Occipital lobe (tissue), 1 donor: ENCODE measurements at regions not wholly inside any gene's neighbourhood (a gene's known extent, or its start where the extent isn't known, plus 50 kb on each side); places are given as distances from the start of the nearest gene placed in this dataset.
"Not testable (repeated sequence)": the region's sequence is repeated elsewhere in the genome, so short reads cannot be mapped to it uniquely, and the experiment has no call there.

Experiments
- DNase-seq: peaks from one replicate; lab custom pipeline; 2025; lab: John Stamatoyannopoulos, UW

GRCh38 chr6:37580176-37580955 is 80.7 kb upstream of the CCDC167 start:
- DNase-seq = no peak

DNA sequence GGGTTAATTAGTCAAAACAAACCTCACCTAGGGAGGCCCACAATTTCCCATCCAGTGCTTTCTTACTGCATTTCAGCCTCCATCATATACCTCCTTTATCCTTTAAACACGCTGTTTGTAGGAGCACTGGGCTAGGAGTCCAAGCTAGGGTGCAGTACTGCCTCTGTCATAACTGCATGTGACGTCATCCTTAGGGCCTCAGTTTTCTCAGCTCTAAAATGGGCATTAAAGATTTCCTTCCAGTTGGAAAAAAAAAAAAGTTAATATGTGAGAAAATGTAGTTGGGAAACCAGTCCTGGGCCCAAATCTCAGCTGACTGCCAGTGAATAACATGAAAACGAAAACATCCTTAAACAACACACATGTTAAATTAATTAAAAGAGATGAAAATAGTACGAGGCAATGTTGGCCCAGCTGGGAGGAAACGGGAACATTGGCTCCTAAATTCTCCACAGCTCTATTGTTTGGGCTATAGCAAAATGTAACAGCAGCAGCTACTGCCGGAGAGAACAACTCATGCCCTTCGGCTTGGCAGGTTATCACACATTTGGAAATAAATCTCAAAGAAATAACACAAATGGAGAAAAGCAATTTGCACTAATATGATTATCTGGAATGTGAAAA is 79.9 kb upstream of the CCDC167 start:
- DNase-seq = no peak

DNA sequence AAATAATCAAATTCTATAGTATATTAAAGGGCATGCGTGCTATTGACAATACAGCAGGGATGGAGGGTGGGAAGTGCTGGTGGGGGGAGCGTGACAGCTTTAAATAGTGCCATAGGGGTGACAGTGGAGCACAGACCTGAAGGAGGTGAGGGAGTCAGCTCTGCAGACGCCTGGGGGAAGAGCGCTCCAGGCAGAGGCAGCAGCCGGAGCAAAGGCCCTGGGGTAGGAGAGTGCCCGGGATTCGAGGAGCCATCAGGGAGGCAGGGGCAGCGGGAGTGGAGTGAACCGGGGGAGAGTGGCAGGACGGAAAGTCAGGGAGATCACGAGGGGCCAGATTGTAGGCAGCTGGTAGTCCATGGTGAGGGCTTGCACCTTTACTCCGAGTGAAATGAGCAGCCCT is 78.4 kb upstream of the CCDC167 start:
- no peak for DNase-seq

DNA sequence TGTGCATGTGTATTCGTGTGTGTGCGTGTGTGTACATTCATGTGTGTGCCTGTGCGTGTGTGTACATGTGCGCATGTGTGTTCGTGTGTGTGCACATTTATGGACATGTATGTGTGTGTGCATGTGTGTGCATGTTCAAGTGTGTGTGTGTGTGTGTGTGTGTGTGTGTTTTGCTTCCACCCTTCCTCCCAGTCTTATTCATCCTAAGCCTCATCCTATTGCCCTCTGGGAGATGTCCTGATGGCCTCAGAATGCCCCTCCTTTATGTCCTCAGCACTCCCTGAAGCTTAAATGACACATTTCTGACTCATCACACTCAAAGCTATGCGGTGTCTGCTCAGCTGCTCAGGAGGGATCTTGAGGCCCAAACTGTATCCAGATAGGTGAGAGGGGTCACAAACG is 76.6 kb upstream of the CCDC167 start:
- DNase-seq = no peak

DNA sequence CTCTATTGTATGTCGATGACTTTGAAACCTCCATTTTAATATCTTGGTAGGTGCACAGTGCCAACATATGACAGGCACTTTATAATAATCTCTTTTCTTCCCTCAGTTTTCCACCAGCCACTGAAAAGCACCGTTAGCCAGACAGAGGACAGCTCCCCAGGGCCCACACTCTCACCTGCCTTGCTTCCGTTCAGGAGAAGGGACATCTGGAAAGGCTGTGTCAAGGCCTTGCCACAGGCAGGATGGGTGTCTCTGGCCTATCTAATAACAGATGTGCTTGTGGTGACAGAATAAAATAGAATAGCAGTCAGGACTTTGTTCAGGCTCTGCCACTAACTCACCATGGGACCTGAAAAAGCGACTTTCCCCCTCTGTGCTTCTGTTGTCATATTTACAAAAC is 75.5 kb upstream of the CCDC167 start:
- DNase-seq = no peak

DNA sequence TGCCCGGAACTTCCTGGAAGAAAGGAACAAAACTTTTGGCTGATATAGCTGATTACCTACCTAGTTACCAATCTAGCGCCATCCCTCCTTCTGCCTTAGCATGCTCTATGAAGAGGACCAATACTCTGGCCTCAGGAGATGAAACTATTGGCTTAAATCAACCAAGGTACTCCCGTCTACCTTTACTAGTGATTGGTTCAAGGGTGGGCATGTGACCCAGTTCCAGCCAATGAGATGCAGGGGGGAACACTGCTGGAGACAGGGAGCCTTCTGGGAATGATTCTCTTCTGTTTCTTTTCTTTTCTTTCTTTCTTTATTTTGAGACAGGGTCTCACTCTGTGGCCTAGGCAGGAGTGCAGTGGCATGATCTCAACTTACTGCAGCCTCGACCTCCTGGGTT is 72.6 kb upstream of the CCDC167 start:
- no peak for DNase-seq

DNA sequence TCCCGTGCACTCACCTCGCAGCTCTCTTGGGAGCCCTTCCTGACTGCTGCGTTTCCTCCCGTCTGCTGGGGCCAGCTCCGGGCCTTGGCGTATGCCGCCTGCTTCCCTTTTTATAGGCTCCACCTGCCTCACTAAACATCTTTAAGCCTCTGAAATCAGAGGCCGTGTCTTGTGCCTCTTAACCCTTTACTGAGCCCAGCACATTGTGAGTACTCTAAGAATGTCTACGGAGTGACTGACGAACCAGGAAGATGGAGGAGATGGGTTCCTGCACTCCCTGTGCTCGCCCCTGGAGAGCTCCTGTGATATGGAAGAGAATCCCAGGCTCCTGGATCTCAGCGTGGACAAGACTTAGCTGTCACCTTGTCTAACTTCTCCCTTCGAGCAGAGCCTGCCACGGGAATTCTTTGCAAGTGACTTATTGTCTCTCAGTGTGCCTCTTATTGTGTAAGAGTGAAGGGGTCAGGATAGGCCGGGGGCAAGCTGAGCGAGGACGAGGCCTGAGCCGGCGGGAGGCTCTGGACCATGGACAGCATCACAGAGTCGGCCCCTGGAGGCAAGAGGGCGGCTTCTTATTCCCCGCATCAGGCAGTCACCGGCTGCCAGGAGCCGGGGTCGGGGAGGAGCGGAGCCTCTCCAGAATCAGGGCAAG is 70.9 kb upstream of the CCDC167 start:
- DNase-seq = no peak

DNA sequence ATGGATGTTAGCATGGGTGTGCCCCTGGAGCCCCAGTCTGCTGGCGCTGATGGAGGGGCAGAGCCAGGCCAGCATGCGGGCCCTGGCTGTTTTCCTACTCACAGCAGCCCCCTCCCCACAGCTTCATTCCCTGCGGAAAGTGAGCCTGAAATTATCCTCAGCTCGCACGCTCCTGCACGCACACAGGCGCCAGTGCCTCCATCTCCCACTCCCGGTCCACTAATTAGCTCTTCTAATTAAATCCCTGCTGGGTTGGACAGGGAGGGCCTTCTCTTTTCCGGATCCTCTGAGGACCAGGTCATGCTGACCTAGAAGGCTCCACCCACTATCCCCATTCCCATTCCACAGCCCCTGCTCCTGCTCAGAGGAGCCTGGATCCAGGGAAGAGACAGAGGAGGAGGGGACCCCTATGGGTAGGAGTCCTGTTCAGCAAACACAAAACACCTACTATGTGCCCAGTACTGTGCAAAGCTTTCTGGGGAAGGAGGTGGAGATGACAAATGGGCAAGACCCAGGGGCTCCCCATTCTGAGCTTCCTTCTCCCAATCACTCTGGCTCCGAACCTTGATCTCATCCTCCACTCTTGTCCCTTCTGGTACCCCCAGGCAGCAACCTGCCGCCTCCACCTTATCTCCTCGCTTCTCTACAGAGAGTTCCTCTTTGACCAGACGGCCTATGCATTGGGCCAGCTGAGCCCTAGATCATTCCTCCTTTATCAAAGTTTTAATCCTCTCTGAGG is 70.2 kb upstream of the CCDC167 start:
- no peak for DNase-seq

- DNase-seq = no peak
Observed at GRCh38 chr6:37569317-37569716, 69.6 kb upstream of the CCDC167 start.

DNA sequence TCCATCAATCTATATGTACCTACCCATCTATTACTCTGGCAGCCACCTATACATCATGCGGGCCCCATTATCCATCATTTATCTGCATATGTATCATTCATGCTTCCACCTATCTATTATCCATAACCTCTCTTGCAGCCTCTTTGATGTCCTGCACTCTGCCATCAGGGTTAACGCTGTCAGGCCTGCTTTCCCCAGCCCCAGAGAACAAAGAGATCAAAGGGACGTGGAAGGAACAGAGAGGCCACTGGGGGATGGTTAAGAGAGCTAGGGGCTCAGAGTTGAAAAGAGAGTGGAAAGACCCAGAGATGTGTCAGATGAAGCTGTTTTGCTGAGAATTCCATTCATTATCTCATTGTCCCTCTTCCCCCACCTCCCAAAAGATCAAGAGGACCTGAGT is 67.3 kb upstream of the CCDC167 start:
- DNase-seq = no peak

DNA sequence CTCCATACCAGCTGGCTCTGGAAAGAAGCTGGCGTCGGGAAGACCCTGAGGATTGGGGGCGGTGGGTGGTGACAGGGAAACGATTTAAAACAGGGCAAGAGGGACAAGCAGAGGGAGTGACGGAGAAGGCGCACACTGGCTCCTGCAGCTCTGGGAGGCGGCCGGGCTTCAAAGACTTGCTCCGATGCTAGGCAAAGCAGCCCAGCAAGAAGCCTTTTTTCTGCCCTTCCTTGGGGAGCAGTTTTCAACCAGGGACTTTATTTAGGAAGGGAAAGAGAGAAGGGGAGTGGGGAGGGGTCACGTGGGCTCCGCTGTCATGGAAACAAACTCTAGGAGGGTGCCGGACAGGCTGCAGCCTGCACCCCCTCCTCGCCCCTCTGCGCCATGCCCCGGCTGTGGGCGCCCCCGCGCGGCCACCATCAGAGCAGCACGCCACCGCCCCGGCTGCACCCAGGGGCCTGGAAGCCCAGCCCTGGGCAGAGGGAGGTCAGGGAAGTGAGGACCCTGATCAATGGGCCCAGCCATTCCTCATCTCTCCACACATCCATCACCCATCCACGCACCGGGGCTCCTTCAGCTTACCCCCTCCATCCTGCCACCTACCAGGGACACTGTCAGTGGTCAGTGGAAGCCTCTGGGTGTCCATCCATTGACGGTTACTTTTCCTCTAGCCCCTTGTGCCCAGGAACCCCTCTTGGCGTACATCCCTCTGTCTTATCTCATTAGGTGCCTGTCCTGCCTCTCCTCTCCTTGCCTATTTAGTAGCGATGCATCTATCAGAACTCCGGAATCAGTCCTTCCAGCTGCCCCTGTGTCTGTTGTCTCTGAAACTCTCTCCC is 66.6 kb upstream of the CCDC167 start:
- DNase-seq = peak; percentile 28

DNA sequence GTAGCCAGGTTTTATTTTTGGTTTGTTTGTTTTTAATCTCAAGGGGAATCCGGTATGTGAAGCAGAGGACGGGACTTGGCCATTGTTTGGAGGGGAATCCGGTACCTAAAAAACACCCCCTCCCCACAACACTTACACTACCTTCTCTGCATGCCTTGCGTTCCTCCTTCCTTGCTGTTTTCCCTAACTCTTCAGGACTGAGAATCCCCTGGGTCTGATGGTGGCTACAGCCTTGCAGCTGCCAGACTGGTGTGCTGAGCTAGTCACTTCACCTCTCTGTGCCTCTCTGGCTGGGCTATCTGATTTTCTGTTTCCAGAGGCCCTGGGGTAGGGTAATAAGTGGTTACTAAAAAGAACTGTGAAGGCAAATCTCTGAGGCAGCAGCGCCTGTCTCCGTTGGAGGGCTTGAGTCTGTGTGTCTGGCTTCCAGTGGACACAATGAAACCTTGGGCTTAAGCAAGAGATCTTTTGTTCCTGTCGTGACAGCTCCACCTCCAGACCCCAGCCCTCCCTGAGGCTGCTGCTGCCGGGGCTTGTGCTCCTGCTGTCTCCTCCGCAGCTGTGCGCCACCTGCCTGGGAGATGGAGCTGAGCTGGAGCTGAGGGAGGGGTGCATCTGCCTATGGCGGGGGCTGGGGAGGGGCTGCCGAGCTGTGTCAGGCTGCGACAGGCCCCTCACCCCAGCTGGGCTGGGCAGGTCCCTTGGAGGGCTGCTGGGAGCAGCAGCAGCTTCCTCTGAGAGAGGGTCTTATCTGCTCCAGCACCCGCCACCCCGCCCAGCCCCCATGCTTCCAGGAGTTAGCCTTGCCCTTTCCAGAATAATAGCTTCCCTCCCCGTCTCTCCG is 65.8 kb upstream of the CCDC167 start:
- DNase-seq = no peak

- DNase-seq = not testable (repeated sequence)
Observed at GRCh38 chr6:37562926-37563288, 63.2 kb upstream of the CCDC167 start.

DNA sequence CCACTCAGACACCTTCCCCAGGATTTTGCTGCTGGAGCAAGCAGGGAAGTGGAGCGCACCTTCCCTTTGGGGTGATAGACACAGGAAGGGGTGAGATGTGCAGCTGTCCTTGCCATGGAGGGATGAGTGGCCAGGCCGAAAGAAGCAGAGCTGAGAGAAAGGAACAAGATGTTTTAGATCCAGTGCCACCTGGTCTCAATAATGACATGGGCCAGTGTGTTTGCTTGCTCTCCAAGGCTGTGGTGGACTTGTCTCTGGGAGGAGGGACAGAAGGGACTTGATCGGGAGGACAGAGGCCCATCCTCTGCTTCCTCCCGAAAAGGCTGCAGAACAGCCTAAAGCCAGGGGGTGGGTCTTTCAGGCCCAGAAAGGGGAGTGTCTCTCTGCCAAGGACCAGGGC is 61.7 kb upstream of the CCDC167 start:
- no peak for DNase-seq

- no peak for DNase-seq
Observed at GRCh38 chr6:37560737-37561103, 61.0 kb upstream of the CCDC167 start.

GRCh38 chr6:37559501-37559900 is 59.8 kb upstream of the CCDC167 start:
- no peak for DNase-seq

DNA sequence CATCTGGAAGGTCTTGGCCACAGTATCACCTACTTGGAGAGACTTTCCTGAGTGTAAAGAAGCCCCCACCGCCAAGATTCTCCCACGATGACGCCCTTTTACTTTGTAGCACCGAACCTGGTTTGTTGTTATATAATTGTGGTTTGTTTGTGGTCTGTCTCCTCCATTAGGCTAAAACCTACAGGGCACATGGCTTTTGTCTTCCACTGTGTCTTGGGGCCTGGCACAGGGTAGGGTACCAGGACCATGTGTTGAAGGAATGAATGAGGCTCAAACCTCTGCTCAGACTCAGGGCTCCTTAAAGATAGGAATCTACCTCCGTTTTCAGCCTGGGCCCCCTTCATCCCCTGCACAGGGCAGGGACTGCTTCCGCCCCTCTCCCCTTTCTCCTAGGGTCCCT is 59.4 kb upstream of the CCDC167 start:
- DNase-seq = no peak

- DNase-seq = no peak
Observed at GRCh38 chr6:37558646-37559045, 59.0 kb upstream of the CCDC167 start.

- DNase-seq = no peak
Observed at GRCh38 chr6:37558168-37558567, 58.5 kb upstream of the CCDC167 start.

DNA sequence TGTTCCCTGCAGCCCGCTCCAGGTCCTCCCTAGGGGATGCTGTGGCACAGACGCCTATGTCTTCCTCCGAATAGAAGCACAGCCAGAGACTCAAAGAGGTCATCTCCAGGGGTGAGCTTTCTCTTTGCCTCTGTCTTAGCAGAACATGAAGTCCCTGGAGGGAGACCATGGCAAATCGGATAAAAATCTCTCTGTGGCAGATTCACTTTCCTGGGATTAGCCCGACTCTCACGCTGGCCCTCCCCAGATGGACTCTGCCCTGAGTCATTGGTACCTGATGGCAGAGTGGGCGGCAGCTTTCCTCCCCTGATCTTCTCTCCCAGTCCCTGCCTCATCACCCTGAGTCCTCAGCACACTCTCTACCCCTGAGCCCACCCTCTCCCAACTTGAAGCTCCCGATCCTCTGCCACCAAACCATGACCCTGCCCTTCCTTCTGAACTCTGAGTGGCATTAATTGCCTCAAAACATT is 58.0 kb upstream of the CCDC167 start:
- DNase-seq = no peak
